ENCODE measurements at regions not wholly inside any gene's neighbourhood (a gene's known extent, or its start where the extent isn't known, plus 50 kb on each side); places are given as distances from the start of the nearest gene placed in this dataset.

DNA sequence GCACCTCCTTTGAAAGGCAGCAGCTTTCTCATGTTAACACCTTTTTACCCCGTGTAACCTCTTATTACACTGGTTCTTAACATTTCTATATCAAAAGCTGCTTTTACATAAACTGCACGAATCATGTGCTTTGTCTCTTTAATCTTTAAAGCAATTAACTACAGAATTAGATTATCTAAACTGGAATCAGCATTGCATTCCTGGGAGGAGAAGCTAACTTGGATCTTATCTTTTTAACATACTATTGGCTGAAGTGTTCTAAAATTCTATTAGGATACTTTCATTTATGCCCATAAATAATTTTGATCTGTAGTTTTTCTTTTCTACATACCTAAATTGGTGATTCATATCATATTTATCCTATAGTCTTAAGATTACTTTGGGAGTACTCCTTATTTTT lies 428.4 kb upstream of the IGFBP3 start (continued):
- TF ChIP-seq, protein P1, sequence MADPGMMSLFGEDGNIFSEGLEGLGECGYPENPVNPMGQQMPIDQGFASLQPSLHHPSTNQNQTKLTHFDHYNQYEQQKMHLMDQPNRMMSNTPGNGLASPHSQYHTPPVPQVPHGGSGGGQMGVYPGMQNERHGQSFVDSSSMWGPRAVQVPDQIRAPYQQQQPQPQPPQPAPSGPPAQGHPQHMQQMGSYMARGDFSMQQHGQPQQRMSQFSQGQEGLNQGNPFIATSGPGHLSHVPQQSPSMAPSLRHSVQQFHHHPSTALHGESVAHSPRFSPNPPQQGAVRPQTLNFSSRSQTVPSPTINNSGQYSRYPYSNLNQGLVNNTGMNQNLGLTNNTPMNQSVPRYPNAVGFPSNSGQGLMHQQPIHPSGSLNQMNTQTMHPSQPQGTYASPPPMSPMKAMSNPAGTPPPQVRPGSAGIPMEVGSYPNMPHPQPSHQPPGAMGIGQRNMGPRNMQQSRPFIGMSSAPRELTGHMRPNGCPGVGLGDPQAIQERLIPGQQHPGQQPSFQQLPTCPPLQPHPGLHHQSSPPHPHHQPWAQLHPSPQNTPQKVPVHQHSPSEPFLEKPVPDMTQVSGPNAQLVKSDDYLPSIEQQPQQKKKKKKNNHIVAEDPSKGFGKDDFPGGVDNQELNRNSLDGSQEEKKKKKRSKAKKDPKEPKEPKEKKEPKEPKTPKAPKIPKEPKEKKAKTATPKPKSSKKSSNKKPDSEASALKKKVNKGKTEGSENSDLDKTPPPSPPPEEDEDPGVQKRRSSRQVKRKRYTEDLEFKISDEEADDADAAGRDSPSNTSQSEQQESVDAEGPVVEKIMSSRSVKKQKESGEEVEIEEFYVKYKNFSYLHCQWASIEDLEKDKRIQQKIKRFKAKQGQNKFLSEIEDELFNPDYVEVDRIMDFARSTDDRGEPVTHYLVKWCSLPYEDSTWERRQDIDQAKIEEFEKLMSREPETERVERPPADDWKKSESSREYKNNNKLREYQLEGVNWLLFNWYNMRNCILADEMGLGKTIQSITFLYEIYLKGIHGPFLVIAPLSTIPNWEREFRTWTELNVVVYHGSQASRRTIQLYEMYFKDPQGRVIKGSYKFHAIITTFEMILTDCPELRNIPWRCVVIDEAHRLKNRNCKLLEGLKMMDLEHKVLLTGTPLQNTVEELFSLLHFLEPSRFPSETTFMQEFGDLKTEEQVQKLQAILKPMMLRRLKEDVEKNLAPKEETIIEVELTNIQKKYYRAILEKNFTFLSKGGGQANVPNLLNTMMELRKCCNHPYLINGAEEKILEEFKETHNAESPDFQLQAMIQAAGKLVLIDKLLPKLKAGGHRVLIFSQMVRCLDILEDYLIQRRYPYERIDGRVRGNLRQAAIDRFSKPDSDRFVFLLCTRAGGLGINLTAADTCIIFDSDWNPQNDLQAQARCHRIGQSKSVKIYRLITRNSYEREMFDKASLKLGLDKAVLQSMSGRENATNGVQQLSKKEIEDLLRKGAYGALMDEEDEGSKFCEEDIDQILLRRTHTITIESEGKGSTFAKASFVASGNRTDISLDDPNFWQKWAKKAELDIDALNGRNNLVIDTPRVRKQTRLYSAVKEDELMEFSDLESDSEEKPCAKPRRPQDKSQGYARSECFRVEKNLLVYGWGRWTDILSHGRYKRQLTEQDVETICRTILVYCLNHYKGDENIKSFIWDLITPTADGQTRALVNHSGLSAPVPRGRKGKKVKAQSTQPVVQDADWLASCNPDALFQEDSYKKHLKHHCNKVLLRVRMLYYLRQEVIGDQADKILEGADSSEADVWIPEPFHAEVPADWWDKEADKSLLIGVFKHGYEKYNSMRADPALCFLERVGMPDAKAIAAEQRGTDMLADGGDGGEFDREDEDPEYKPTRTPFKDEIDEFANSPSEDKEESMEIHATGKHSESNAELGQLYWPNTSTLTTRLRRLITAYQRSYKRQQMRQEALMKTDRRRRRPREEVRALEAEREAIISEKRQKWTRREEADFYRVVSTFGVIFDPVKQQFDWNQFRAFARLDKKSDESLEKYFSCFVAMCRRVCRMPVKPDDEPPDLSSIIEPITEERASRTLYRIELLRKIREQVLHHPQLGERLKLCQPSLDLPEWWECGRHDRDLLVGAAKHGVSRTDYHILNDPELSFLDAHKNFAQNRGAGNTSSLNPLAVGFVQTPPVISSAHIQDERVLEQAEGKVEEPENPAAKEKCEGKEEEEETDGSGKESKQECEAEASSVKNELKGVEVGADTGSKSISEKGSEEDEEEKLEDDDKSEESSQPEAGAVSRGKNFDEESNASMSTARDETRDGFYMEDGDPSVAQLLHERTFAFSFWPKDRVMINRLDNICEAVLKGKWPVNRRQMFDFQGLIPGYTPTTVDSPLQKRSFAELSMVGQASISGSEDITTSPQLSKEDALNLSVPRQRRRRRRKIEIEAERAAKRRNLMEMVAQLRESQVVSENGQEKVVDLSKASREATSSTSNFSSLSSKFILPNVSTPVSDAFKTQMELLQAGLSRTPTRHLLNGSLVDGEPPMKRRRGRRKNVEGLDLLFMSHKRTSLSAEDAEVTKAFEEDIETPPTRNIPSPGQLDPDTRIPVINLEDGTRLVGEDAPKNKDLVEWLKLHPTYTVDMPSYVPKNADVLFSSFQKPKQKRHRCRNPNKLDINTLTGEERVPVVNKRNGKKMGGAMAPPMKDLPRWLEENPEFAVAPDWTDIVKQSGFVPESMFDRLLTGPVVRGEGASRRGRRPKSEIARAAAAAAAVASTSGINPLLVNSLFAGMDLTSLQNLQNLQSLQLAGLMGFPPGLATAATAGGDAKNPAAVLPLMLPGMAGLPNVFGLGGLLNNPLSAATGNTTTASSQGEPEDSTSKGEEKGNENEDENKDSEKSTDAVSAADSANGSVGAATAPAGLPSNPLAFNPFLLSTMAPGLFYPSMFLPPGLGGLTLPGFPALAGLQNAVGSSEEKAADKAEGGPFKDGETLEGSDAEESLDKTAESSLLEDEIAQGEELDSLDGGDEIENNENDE (IDR thresholded peaks at IDR 0.05; ENCODE audit: insufficient replicate concordance, low read length): no peak

Data from H1 (cell line).